ENCODE measurements at regions not wholly inside any gene's neighbourhood (a gene's known extent, or its start where the extent isn't known, plus 50 kb on each side); places are given as distances from the start of the nearest gene placed in this dataset.

GRCh38 chr18:8974696-8975095 is 127.8 kb upstream of the NDUFV2 start:
- peaks cover 0 to 5% (median 0%) of the 10 kb centered on the region in 5 experiments for H3K27me3 ChIP-seq (replicated peaks in 2 of 5; ENCODE audit: control insufficient read depth in 4 of 5, insufficient read depth in 5 of 5, low read length in 4 of 5)
- no peak overlapping the region for H3K4me3 ChIP-seq (ENCODE audit: control insufficient read depth in 1 of 7, extremely low read depth in 1 of 7, insufficient read depth in 4 of 7, low read depth in 2 of 7, low read length in 6 of 7)
- ChIA-PET POLR2A (no interaction called here), CTCF (no interaction called here)
- WGBS (ENCODE audit: insufficient coverage): 100% methylated on average over 1 of the region's 2 CpGs
- no peak overlapping the region for H3K27ac ChIP-seq (ENCODE audit: insufficient read depth in 1 of 2, low read depth in 1 of 2, low read length in 2 of 2, poor library complexity in 1 of 2, severe bottlenecking in 2 of 2)
- peaks cover 0 to 3% (median 0%) of the 10 kb centered on the region in 5 experiments for H3K9me3 ChIP-seq (ENCODE audit: control extremely low read depth in 1 of 5, control insufficient read depth in 4 of 5, insufficient read depth in 2 of 5, low read depth in 1 of 5, low read length in 4 of 5)
- no peaks in the 10 kb centered on the region for H3K4me1 ChIP-seq (ENCODE audit: control extremely low read depth in 1 of 4, control insufficient read depth in 4 of 4, insufficient read depth in 4 of 4, low read length in 3 of 4)
- DNase-seq: no peak
- H3K36me3 ChIP-seq (ENCODE audit: control insufficient read depth in 4 of 4, insufficient read depth in 4 of 4, low read length in 3 of 4): no peaks in the 10 kb centered on the region

- DNase-seq: no peak
- Histone ChIP-seq H3K27me3 (replicated peaks in 2 of 5; ENCODE audit: control insufficient read depth in 4 of 5, insufficient read depth in 5 of 5, low read length in 4 of 5) (peaks cover 0 to 5% (median 0%) of the 10 kb centered on the region in 5 experiments), H3K9me3 (ENCODE audit: control extremely low read depth in 1 of 5, control insufficient read depth in 4 of 5, insufficient read depth in 2 of 5, low read depth in 1 of 5, low read length in 4 of 5) (peaks cover 0 to 3% (median 0%) of the 10 kb centered on the region in 5 experiments), H3K4me3 (ENCODE audit: control insufficient read depth in 1 of 7, extremely low read depth in 1 of 7, insufficient read depth in 4 of 7, low read depth in 2 of 7, low read length in 6 of 7) (no peak overlapping the region), H3K36me3 (ENCODE audit: control insufficient read depth in 4 of 4, insufficient read depth in 4 of 4, low read length in 3 of 4) (no peaks in the 10 kb centered on the region), H3K27ac (ENCODE audit: insufficient read depth in 1 of 2, low read depth in 1 of 2, low read length in 2 of 2, poor library complexity in 1 of 2, severe bottlenecking in 2 of 2) (no peak overlapping the region), H3K4me1 (ENCODE audit: control extremely low read depth in 1 of 4, control insufficient read depth in 4 of 4, insufficient read depth in 4 of 4, low read length in 3 of 4) (no peaks in the 10 kb centered on the region)
- WGBS (ENCODE audit: insufficient coverage): 77% methylated on average over 7 of the region's 7 CpGs
- ChIA-PET CTCF (interaction anchor here (0.6 to 1.0 kb wide), 2 partner anchors 12 to 83 kb away, joined by 3 read pairs; no protein-coding TSS in a partner anchor), POLR2A (no interaction called here)
Observed at GRCh38 chr18:8975624-8976023, 126.9 kb upstream of the NDUFV2 start.

- ChIA-PET CTCF (interaction anchor here (1.0 kb wide), 1 partner anchor 11 kb away, joined by 3 read pairs; no protein-coding TSS in a partner anchor), POLR2A (no interaction called here)
- WGBS (ENCODE audit: insufficient coverage): no CpG with 5 or more reads among the region's 3 CpGs
- H3K27ac ChIP-seq (ENCODE audit: insufficient read depth in 1 of 2, low read depth in 1 of 2, low read length in 2 of 2, poor library complexity in 1 of 2, severe bottlenecking in 2 of 2): no peak overlapping the region
- peaks cover 0 to 5% (median 0%) of the 10 kb centered on the region in 5 experiments for H3K27me3 ChIP-seq (replicated peaks in 2 of 5; ENCODE audit: control insufficient read depth in 4 of 5, insufficient read depth in 5 of 5, low read length in 4 of 5)
- H3K9me3 ChIP-seq (ENCODE audit: control extremely low read depth in 1 of 5, control insufficient read depth in 4 of 5, insufficient read depth in 2 of 5, low read depth in 1 of 5, low read length in 4 of 5): peaks cover 0 to 3% (median 0%) of the 10 kb centered on the region in 5 experiments
- H3K36me3 ChIP-seq (ENCODE audit: control insufficient read depth in 4 of 4, insufficient read depth in 4 of 4, low read length in 3 of 4): no peaks in the 10 kb centered on the region
- no peak for DNase-seq
- no peaks in the 10 kb centered on the region for H3K4me1 ChIP-seq (ENCODE audit: control extremely low read depth in 1 of 4, control insufficient read depth in 4 of 4, insufficient read depth in 4 of 4, low read length in 3 of 4)
- no peak overlapping the region for H3K4me3 ChIP-seq (ENCODE audit: control insufficient read depth in 1 of 7, extremely low read depth in 1 of 7, insufficient read depth in 4 of 7, low read depth in 2 of 7, low read length in 6 of 7)
Observed at GRCh38 chr18:8976606-8977005, 125.9 kb upstream of the NDUFV2 start.

GRCh38 chr18:8977166-8977565 is 125.3 kb upstream of the NDUFV2 start:
- ChIA-PET POLR2A (no interaction called here), CTCF (interaction anchor here (2.7 kb wide), 1 partner anchor 11 kb away, joined by 13 read pairs; no protein-coding TSS in a partner anchor)
- H3K9me3 ChIP-seq (ENCODE audit: control extremely low read depth in 1 of 5, control insufficient read depth in 4 of 5, insufficient read depth in 2 of 5, low read depth in 1 of 5, low read length in 4 of 5): peaks cover 0 to 3% (median 0%) of the 10 kb centered on the region in 5 experiments
- H3K4me3 ChIP-seq (ENCODE audit: control insufficient read depth in 1 of 7, extremely low read depth in 1 of 7, insufficient read depth in 4 of 7, low read depth in 2 of 7, low read length in 6 of 7): no peak overlapping the region
- no peak for DNase-seq
- no peak overlapping the region for H3K27ac ChIP-seq (ENCODE audit: insufficient read depth in 1 of 2, low read depth in 1 of 2, low read length in 2 of 2, poor library complexity in 1 of 2, severe bottlenecking in 2 of 2)
- peaks cover 0 to 2% (median 0%) of the 10 kb centered on the region in 5 experiments for H3K27me3 ChIP-seq (replicated peaks in 2 of 5; ENCODE audit: control insufficient read depth in 4 of 5, insufficient read depth in 5 of 5, low read length in 4 of 5)
- H3K36me3 ChIP-seq (ENCODE audit: control insufficient read depth in 4 of 4, insufficient read depth in 4 of 4, low read length in 3 of 4): no peaks in the 10 kb centered on the region
- H3K4me1 ChIP-seq (ENCODE audit: control extremely low read depth in 1 of 4, control insufficient read depth in 4 of 4, insufficient read depth in 4 of 4, low read length in 3 of 4): no peaks in the 10 kb centered on the region

- CTCF ChIA-PET: interaction anchor here (0.6 to 2.7 kb wide), 2 partner anchors 10 to 1413 kb away, joined by 3 to 13 read pairs; no protein-coding TSS in a partner anchor
- WGBS (ENCODE audit: insufficient coverage): no CpG with 5 or more reads among the region's 1 CpG
- Histone ChIP-seq H3K36me3 (ENCODE audit: control insufficient read depth in 4 of 4, insufficient read depth in 4 of 4, low read length in 3 of 4) (no peaks in the 10 kb centered on the region), H3K9me3 (ENCODE audit: control extremely low read depth in 1 of 5, control insufficient read depth in 4 of 5, insufficient read depth in 2 of 5, low read depth in 1 of 5, low read length in 4 of 5) (peaks cover 0 to 3% (median 0%) of the 10 kb centered on the region in 5 experiments), H3K27ac (ENCODE audit: insufficient read depth in 1 of 2, low read depth in 1 of 2, low read length in 2 of 2, poor library complexity in 1 of 2, severe bottlenecking in 2 of 2) (no peak overlapping the region), H3K27me3 (replicated peaks in 2 of 5; ENCODE audit: control insufficient read depth in 4 of 5, insufficient read depth in 5 of 5, low read length in 4 of 5) (peaks cover 0 to 2% (median 0%) of the 10 kb centered on the region in 5 experiments), H3K4me3 (ENCODE audit: control insufficient read depth in 1 of 7, extremely low read depth in 1 of 7, insufficient read depth in 4 of 7, low read depth in 2 of 7, low read length in 6 of 7) (no peak overlapping the region), H3K4me1 (ENCODE audit: control extremely low read depth in 1 of 4, control insufficient read depth in 4 of 4, insufficient read depth in 4 of 4, low read length in 3 of 4) (no peaks in the 10 kb centered on the region)
- POLR2A ChIA-PET: no interaction called here
- no peak for DNase-seq
Observed at GRCh38 chr18:8977701-8978100, 124.8 kb upstream of the NDUFV2 start.

GRCh38 chr18:8978394-8978793 is 124.1 kb upstream of the NDUFV2 start:
- H3K4me1 ChIP-seq (ENCODE audit: control extremely low read depth in 1 of 4, control insufficient read depth in 4 of 4, insufficient read depth in 4 of 4, low read length in 3 of 4): no peaks in the 10 kb centered on the region
- ChIA-PET POLR2A (no interaction called here), CTCF (interaction anchor here (0.6 to 2.7 kb wide), 4 partner anchors 9 to 326 kb away, joined by 3 to 13 read pairs (median 4); no protein-coding TSS in a partner anchor)
- no peak overlapping the region for H3K4me3 ChIP-seq (ENCODE audit: control insufficient read depth in 1 of 7, extremely low read depth in 1 of 7, insufficient read depth in 4 of 7, low read depth in 2 of 7, low read length in 6 of 7)
- H3K27me3 ChIP-seq (replicated peaks in 2 of 5; ENCODE audit: control insufficient read depth in 4 of 5, insufficient read depth in 5 of 5, low read length in 4 of 5): peaks cover 0 to 2% (median 0%) of the 10 kb centered on the region in 5 experiments
- peaks cover 0 to 3% (median 0%) of the 10 kb centered on the region in 5 experiments for H3K9me3 ChIP-seq (ENCODE audit: control extremely low read depth in 1 of 5, control insufficient read depth in 4 of 5, insufficient read depth in 2 of 5, low read depth in 1 of 5, low read length in 4 of 5)
- H3K27ac ChIP-seq (ENCODE audit: insufficient read depth in 1 of 2, low read depth in 1 of 2, low read length in 2 of 2, poor library complexity in 1 of 2, severe bottlenecking in 2 of 2): no peak overlapping the region
- peak in 1 of 3 donors; percentile 19 for DNase-seq
- H3K36me3 ChIP-seq (ENCODE audit: control insufficient read depth in 4 of 4, insufficient read depth in 4 of 4, low read length in 3 of 4): no peaks in the 10 kb centered on the region
- WGBS (ENCODE audit: insufficient coverage): 58% methylated on average over 4 of the region's 6 CpGs

- peaks cover 0 to 1% (median 0%) of the 10 kb centered on the region in 5 experiments for H3K9me3 ChIP-seq (ENCODE audit: control extremely low read depth in 1 of 5, control insufficient read depth in 4 of 5, insufficient read depth in 2 of 5, low read depth in 1 of 5, low read length in 4 of 5)
- no peaks in the 10 kb centered on the region for H3K4me1 ChIP-seq (ENCODE audit: control extremely low read depth in 1 of 4, control insufficient read depth in 4 of 4, insufficient read depth in 4 of 4, low read length in 3 of 4)
- POLR2A ChIA-PET: no interaction called here
Observed at GRCh38 chr18:8979258-8979988, 123.1 kb upstream of the NDUFV2 start.

More at GRCh38 chr18:8979258-8979988, 123.1 kb upstream of the NDUFV2 start:
- DNase-seq: no peak
- WGBS (ENCODE audit: insufficient coverage): 94% methylated on average over 2 of the region's 3 CpGs
- Histone ChIP-seq H3K4me3 (ENCODE audit: control insufficient read depth in 1 of 7, extremely low read depth in 1 of 7, insufficient read depth in 4 of 7, low read depth in 2 of 7, low read length in 6 of 7) (no peak overlapping the region), H3K27ac (ENCODE audit: insufficient read depth in 1 of 2, low read depth in 1 of 2, low read length in 2 of 2, poor library complexity in 1 of 2, severe bottlenecking in 2 of 2) (no peak overlapping the region), H3K36me3 (ENCODE audit: control insufficient read depth in 4 of 4, insufficient read depth in 4 of 4, low read length in 3 of 4) (no peaks in the 10 kb centered on the region), H3K27me3 (replicated peaks in 2 of 5; ENCODE audit: control insufficient read depth in 4 of 5, insufficient read depth in 5 of 5, low read length in 4 of 5) (peaks cover 0 to 4% (median 0%) of the 10 kb centered on the region in 5 experiments)
- CTCF ChIA-PET: interaction anchor here (0.6 to 2.7 kb wide), 5 partner anchors 8 to 327 kb away, joined by 3 to 13 read pairs (median 3); no protein-coding TSS in a partner anchor
